Activated T-cell treated with anti-CD3 and anti-CD28 coated beads, Interleukin-2, amount 50 U/mL, for 4 hours (primary cell): ENCODE measurements at regions not wholly inside any gene's neighbourhood (a gene's known extent, or its start where the extent isn't known, plus 50 kb on each side); places are given as distances from the start of the nearest gene placed in this dataset.

Experiments used
- ATAC-seq, 2 donors: fragments of 200-7000 bp; cut with Tn5 transposase; one replicate each; pipeline ENCODE4 v1.10.0; 2021
- DNase-seq: peaks from one replicate; pipeline ENCODE4 v3.0.0-alpha.2; 2020
- H3K27me3 Mint-ChIP-seq: one replicate; pipeline ENCODE4 v1.8.0; 2021; ENCODE audit warnings: low read depth, mixed read lengths
- H3K36me3 Mint-ChIP-seq: one replicate; pipeline ENCODE4 v1.8.0; 2022; ENCODE audit warnings: mixed read lengths; ENCODE audit not compliant: insufficient read depth
- H3K4me1 Mint-ChIP-seq: one replicate; pipeline ENCODE4 v1.8.0; 2021; ENCODE audit warnings: low read depth, mixed read lengths
- H3K4me3 Mint-ChIP-seq: one replicate; pipeline ENCODE4 v1.8.0; 2021; ENCODE audit warnings: mild to moderate bottlenecking, moderate library complexity, mixed read lengths
- H3K9me3 Mint-ChIP-seq: one replicate; pipeline ENCODE4 v1.8.0; 2021; ENCODE audit warnings: mixed read lengths

- peak; percentile 71 to 87 for ATAC-seq
- H3K4me3 Mint-ChIP-seq: no peak overlapping the region
- H3K4me1 Mint-ChIP-seq: peaks cover 2% of the 10 kb centered on the region
- no peaks in the 10 kb centered on the region for H3K36me3 Mint-ChIP-seq
- peaks cover 46% of the 10 kb centered on the region for H3K27me3 Mint-ChIP-seq
- no peaks in the 10 kb centered on the region for H3K9me3 Mint-ChIP-seq
- peak; percentile 36 for DNase-seq
Observed at GRCh38 chr5:174311531-174312269, 266.2 kb downstream of the NSG2 start.

DNA sequence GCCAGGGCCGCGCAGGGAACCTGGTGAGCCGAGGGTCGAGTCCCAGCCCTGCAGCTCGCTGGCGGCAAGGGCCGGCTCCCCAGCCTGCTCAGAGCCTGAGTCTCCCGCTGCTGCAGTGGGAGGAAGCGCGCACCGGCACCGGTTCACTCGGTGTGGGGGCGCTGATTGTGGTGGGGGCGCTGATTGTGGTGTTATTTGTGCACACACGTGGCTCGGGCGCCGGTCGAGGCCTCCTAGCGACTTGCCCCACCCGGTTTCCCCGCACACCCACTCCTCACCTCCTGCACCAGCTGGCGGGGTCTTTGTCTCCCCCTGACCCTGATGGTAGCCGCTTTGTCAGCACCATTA is 266.7 kb downstream of the NSG2 start:
- Mint-ChIP-seq H3K9me3 (no peaks in the 10 kb centered on the region), H3K4me1 (peaks cover 2% of the 10 kb centered on the region), H3K27me3 (peaks cover 49% of the 10 kb centered on the region), H3K36me3 (no peaks in the 10 kb centered on the region), H3K4me3 (no peak overlapping the region)
- DNase-seq (no peak), ATAC-seq (no peak)

DNA sequence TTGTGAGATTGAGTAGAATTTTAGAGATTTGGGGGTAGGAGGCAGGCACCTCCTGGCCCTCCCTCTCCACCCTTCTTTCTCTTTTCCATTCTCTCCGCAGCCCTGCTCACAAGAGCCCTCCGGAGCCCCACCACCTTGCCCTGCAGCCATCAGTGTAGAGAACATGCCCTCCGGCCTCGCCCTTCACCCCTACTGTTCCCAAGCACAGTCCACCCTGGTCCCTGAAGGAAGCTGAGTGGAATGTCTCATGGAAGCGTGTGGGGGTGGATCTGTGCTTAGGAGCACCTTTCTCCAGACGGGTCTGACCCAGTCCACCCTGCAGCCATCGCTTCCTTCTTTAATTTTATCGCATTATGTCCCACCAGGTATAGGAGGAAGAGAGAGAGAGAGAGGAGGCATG is 267.1 kb downstream of the NSG2 start:
- H3K4me1 Mint-ChIP-seq: peaks cover 2% of the 10 kb centered on the region
- peaks cover 53% of the 10 kb centered on the region for H3K27me3 Mint-ChIP-seq
- H3K9me3 Mint-ChIP-seq: no peaks in the 10 kb centered on the region
- H3K4me3 Mint-ChIP-seq: no peak overlapping the region
- no peaks in the 10 kb centered on the region for H3K36me3 Mint-ChIP-seq
- no peak for ATAC-seq
- DNase-seq: no peak

GRCh38 chr5:174313615-174314014 is 268.1 kb downstream of the NSG2 start:
- Mint-ChIP-seq H3K27me3 (peaks cover 53% of the 10 kb centered on the region), H3K4me1 (peaks cover 2% of the 10 kb centered on the region), H3K4me3 (no peak overlapping the region), H3K36me3 (no peaks in the 10 kb centered on the region), H3K9me3 (no peaks in the 10 kb centered on the region)
- ATAC-seq (no peak), DNase-seq (no peak)

DNA sequence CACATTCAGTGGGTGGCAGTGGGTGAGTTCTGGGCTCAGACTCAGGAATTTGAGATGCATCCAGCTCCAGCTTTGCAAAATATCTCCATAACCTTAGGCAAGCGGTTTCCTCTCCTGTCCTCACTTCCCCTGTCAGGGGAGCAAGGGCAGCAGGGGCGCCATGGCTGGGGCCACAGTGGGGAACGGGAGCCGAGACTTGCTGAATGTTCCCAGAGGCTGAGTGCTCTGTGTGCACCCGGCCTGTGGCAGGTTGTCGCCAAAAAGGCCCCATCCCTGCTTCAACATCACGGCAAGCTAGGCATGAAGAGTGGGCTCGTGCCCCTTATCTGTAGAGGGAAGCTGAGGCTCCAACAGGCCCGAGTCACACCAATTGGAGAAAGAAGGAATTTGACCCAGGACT is 268.8 kb downstream of the NSG2 start:
- Mint-ChIP-seq H3K4me3 (no peak overlapping the region), H3K36me3 (no peaks in the 10 kb centered on the region), H3K27me3 (peaks cover 51% of the 10 kb centered on the region), H3K9me3 (no peaks in the 10 kb centered on the region), H3K4me1 (peaks cover 2% of the 10 kb centered on the region)
- ATAC-seq (no peak), DNase-seq (no peak)

- H3K9me3 Mint-ChIP-seq: no peaks in the 10 kb centered on the region
- peaks cover 2% of the 10 kb centered on the region for H3K4me1 Mint-ChIP-seq
- H3K36me3 Mint-ChIP-seq: no peaks in the 10 kb centered on the region
- peaks cover 44% of the 10 kb centered on the region for H3K27me3 Mint-ChIP-seq
- H3K4me3 Mint-ChIP-seq: no peak overlapping the region
- ATAC-seq (no peak), DNase-seq (no peak)
Observed at GRCh38 chr5:174315471-174315870, 270.0 kb downstream of the NSG2 start.

DNA sequence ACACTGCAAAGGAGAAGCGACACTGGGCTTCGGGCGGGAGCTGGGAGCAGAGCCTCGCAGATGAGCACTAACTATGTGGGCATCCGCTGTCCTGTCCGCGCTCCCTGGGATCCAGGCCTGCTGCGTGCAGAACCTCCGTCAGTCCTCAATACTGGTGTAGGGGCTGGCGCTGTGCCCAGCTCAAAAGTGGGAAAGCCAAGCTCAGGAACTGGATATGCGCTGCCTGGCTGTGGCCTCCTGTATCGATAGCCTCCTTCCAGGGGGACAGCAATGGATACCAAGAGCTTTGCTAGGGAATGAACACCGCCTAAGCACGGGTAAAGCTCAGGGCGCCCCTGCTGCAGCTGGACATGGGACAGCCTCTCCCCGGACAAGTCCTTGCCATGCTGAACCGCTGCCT is 270.4 kb downstream of the NSG2 start:
- Mint-ChIP-seq H3K9me3 (no peaks in the 10 kb centered on the region), H3K4me1 (no peaks in the 10 kb centered on the region), H3K36me3 (no peaks in the 10 kb centered on the region), H3K4me3 (no peak overlapping the region), H3K27me3 (peaks cover 40% of the 10 kb centered on the region)
- no peak for ATAC-seq
- DNase-seq: no peak

GRCh38 chr5:174316326-174316725 is 270.8 kb downstream of the NSG2 start:
- no peak overlapping the region for H3K4me3 Mint-ChIP-seq
- H3K36me3 Mint-ChIP-seq: no peaks in the 10 kb centered on the region
- DNase-seq: no peak
- ATAC-seq: no peak
- no peaks in the 10 kb centered on the region for H3K4me1 Mint-ChIP-seq
- H3K27me3 Mint-ChIP-seq: peaks cover 36% of the 10 kb centered on the region
- H3K9me3 Mint-ChIP-seq: no peaks in the 10 kb centered on the region

GRCh38 chr5:174317256-174317894 is 271.9 kb downstream of the NSG2 start:
- H3K27me3 Mint-ChIP-seq: peaks cover 40% of the 10 kb centered on the region
- H3K4me3 Mint-ChIP-seq: no peak overlapping the region
- H3K36me3 Mint-ChIP-seq: no peaks in the 10 kb centered on the region
- H3K9me3 Mint-ChIP-seq: no peaks in the 10 kb centered on the region
- ATAC-seq (no peak), DNase-seq (no peak)
- H3K4me1 Mint-ChIP-seq: no peaks in the 10 kb centered on the region

- DNase-seq (no peak), ATAC-seq (no peak)
- Mint-ChIP-seq H3K9me3 (no peaks in the 10 kb centered on the region), H3K4me1 (no peaks in the 10 kb centered on the region), H3K27me3 (peaks cover 34% of the 10 kb centered on the region), H3K4me3 (no peak overlapping the region), H3K36me3 (no peaks in the 10 kb centered on the region)
Observed at GRCh38 chr5:174318578-174318977, 273.1 kb downstream of the NSG2 start.

DNA sequence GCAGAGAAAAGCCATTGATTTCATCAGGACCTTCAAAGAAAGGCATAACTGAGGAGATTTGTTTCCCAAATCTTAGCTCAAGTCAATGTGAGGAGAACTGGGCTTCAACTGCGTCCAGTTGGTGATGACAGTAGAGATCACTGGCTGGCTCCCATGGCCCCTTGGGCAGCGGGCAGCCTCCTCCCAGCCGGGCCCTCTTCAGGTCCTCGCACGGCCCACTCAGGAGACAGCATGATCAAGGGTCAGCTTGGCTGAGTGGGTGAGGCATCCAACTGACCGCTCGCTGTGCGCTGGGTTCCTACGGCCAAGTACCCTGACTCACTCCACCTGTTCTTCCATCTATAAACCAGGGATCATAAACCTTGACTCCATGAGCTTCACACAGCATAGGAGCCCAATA is 274.0 kb downstream of the NSG2 start:
- no peak for ATAC-seq

DNA sequence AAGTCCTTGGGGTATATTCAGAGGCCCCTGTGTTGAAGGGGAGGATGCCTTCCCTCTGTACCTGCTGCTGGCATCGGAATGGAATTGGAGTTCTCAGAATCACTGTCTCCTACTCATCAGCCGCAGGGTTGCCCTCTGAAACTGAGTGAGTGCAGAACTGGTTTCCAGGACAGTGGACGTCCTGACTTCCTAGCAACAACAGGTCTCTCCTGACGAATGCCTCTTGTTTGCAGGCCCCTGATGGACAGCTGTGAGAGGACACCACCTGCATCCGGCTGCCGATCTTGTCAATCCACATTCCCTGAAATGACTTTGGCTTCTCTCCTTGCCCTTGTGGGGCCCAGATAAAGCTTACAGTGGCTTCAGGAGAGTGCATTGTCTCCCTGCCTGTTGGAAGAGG is 274.5 kb downstream of the NSG2 start:
- H3K9me3 Mint-ChIP-seq: no peaks in the 10 kb centered on the region
- H3K4me1 Mint-ChIP-seq: no peaks in the 10 kb centered on the region
- ATAC-seq (no peak), DNase-seq (no peak)
- H3K36me3 Mint-ChIP-seq: no peaks in the 10 kb centered on the region
- no peak overlapping the region for H3K4me3 Mint-ChIP-seq
- peaks cover 33% of the 10 kb centered on the region for H3K27me3 Mint-ChIP-seq

More for the DNA sequence above, 274.0 kb downstream of the NSG2 start:
- H3K27me3 Mint-ChIP-seq: peaks cover 34% of the 10 kb centered on the region
- no peaks in the 10 kb centered on the region for H3K36me3 Mint-ChIP-seq
- H3K4me1 Mint-ChIP-seq: no peaks in the 10 kb centered on the region
- DNase-seq: no peak
- no peak overlapping the region for H3K4me3 Mint-ChIP-seq
- H3K9me3 Mint-ChIP-seq: no peaks in the 10 kb centered on the region

GRCh38 chr5:174323878-174324281 is 278.4 kb downstream of the NSG2 start:
- H3K9me3 Mint-ChIP-seq: no peaks in the 10 kb centered on the region
- ATAC-seq (no peak), DNase-seq (no peak)
- H3K4me1 Mint-ChIP-seq: no peaks in the 10 kb centered on the region
- H3K27me3 Mint-ChIP-seq: peaks cover 20% of the 10 kb centered on the region
- H3K4me3 Mint-ChIP-seq: no peak overlapping the region
- no peaks in the 10 kb centered on the region for H3K36me3 Mint-ChIP-seq

DNA sequence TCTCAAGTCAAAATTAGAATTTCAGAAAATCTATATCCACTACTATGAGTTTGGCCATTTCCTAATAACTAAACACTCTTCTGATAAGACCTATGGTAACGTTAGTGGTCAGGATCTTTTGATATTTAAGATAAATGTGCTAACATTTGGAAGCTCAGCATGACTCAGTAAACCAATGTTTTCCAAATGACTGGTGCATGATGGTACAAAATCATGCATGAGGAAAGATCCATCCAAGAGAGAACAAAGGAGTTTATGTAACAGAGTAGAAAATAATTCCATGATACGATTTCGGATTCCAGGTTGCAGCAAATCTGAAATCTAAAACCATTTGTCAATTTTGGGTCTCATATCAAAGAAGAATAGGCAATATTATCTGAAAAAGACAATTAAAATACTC is 279.2 kb downstream of the NSG2 start:
- H3K27me3 Mint-ChIP-seq: peaks cover 20% of the 10 kb centered on the region
- no peak overlapping the region for H3K4me3 Mint-ChIP-seq
- H3K36me3 Mint-ChIP-seq: no peaks in the 10 kb centered on the region
- no peak for ATAC-seq
- no peaks in the 10 kb centered on the region for H3K9me3 Mint-ChIP-seq
- no peaks in the 10 kb centered on the region for H3K4me1 Mint-ChIP-seq
- no peak for DNase-seq

GRCh38 chr5:174325431-174325830 is 279.9 kb downstream of the NSG2 start:
- no peak for ATAC-seq
- no peaks in the 10 kb centered on the region for H3K36me3 Mint-ChIP-seq
- H3K4me3 Mint-ChIP-seq: no peak overlapping the region
- H3K9me3 Mint-ChIP-seq: no peaks in the 10 kb centered on the region
- H3K27me3 Mint-ChIP-seq: peaks cover 20% of the 10 kb centered on the region
- no peak for DNase-seq
- no peaks in the 10 kb centered on the region for H3K4me1 Mint-ChIP-seq
